Activated CD8-positive, alpha-beta T cell treated with anti-CD3 and anti-CD28 coated beads, Interleukin-2, amount 10 ng/mL, durations not matched to agents 7 days and 5 days (primary cell): ENCODE measurements at regions not wholly inside any gene's neighbourhood (a gene's known extent, or its start where the extent isn't known, plus 50 kb on each side); places are given as distances from the start of the nearest gene placed in this dataset.
A peak's percentile ranks its signal among the peaks of the same experiment; 100 is the strongest.

Experiments used
- ATAC-seq: fragments of 150-1000 bp; cut with Tn5 transposase; one replicate; pipeline ENCODE4 v1.10.0; 2021; ENCODE audit warnings: moderate library complexity
- CTCF ChIA-PET: fragments of 350-600 bp; sonication (Branson Sonifier 250); formaldehyde crosslinking; loops from one replicate; lab custom pipeline; 2021; ENCODE audit warnings: antibody characterized with exemption; lab: Charles Lee
- POLR2A ChIA-PET: fragments of 350-600 bp; sonication (Branson Sonifier 250); formaldehyde crosslinking; loops from one replicate; lab custom pipeline; 2021; ENCODE audit warnings: antibody characterized with exemption; lab: Charles Lee
- DNase-seq: peaks from one replicate; pipeline ENCODE4 v3.0.0-alpha.2; 2020
- H3K27ac Mint-ChIP-seq: one replicate; pipeline ENCODE4 v1.8.0; 2021; ENCODE audit warnings: mild to moderate bottlenecking, mixed read lengths
- H3K27me3 Mint-ChIP-seq: one replicate; pipeline ENCODE4 v1.8.0; 2021; ENCODE audit warnings: low read depth, mixed read lengths
- H3K36me3 Mint-ChIP-seq: one replicate; pipeline ENCODE4 v1.8.0; 2021; ENCODE audit warnings: low read depth, mixed read lengths
- H3K4me1 Mint-ChIP-seq: one replicate; pipeline ENCODE4 v1.8.0; 2021; ENCODE audit warnings: low read depth, mixed read lengths
- H3K4me3 Mint-ChIP-seq: one replicate; pipeline ENCODE4 v1.8.0; 2021; ENCODE audit warnings: mild to moderate bottlenecking, mixed read lengths
- H3K9me3 Mint-ChIP-seq: one replicate; pipeline ENCODE4 v1.8.0; 2022; ENCODE audit warnings: mixed read lengths; ENCODE audit not compliant: insufficient read depth

- Mint-ChIP-seq H3K4me3 (no peak overlapping the region), H3K36me3 (no peaks in the 10 kb centered on the region), H3K4me1 (peaks cover 7% of the 10 kb centered on the region), H3K27ac (no peak overlapping the region), H3K27me3 (peaks cover 3% of the 10 kb centered on the region), H3K9me3 (no peaks in the 10 kb centered on the region)
- POLR2A ChIA-PET: no interaction called here
- DNase-seq (no peak), ATAC-seq (no peak)
- CTCF ChIA-PET: interaction anchor here (0.7 to 1.1 kb wide), 3 partner anchors 10 to 63 kb away, joined by 3 read pairs; no protein-coding TSS in a partner anchor
These were observed 76.1 kb downstream of the HMHB1 start for GRCh38 chr5:143887903-143888665.

GRCh38 chr5:143888912-143889311, 77.0 kb downstream of the HMHB1 start:
- H3K36me3 Mint-ChIP-seq: no peaks in the 10 kb centered on the region
- no peak overlapping the region for H3K27ac Mint-ChIP-seq
- CTCF ChIA-PET: interaction anchor here (0.7 to 1.1 kb wide), 2 partner anchors 37 to 64 kb away, joined by 3 read pairs; no protein-coding TSS in a partner anchor
- peaks cover 7% of the 10 kb centered on the region for H3K4me1 Mint-ChIP-seq
- H3K27me3 Mint-ChIP-seq: peaks cover 3% of the 10 kb centered on the region
- no peaks in the 10 kb centered on the region for H3K9me3 Mint-ChIP-seq
- POLR2A ChIA-PET: no interaction called here
- H3K4me3 Mint-ChIP-seq: no peak overlapping the region
- DNase-seq (no peak), ATAC-seq (no peak)

DNA sequence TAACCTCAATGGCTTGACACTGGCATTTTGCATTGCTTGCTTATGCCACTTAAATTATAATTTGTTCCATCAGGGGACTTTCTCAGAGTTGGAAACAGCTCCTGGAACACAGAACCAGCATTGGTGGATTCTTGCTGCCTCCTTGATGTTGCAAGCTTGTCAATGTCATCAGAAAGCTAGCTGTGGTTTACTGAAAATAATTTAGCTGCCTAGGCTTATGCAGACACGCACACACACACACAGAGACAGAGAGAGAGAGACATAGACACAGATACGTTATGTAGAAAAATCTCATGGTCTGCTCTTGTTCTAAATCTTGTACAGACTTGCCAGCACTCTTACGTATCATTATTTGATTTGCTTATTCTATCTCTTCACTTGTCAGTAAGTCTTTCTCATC, 78.0 kb downstream of the HMHB1 start:
- Mint-ChIP-seq H3K4me3 (no peak overlapping the region), H3K27me3 (peaks cover 3% of the 10 kb centered on the region), H3K36me3 (no peaks in the 10 kb centered on the region), H3K4me1 (peaks cover under 1% of the 10 kb centered on the region), H3K9me3 (no peaks in the 10 kb centered on the region), H3K27ac (no peak overlapping the region)
- CTCF ChIA-PET: no interaction called here
- DNase-seq (no peak), ATAC-seq (no peak)
- POLR2A ChIA-PET: no interaction called here

DNA sequence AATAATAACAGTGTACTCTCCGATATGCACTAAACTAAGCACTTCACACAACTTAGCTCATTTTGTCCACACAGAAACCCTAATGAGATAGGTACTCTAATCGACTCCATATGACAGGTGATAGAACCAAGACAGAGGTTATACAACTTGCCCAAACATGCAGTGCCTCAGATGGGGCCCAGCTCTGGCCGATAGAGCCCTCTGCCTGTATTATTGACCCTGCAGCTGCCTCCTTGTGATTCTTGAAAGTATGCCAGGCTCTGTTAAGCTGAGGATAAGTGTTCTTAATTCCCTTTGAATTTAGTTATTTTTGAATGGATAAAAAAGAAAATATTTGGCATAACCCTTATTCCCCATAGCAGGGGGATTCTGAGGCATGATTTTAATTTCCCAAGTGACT, 78.5 kb downstream of the HMHB1 start:
- H3K27ac Mint-ChIP-seq: no peak overlapping the region
- POLR2A ChIA-PET: no interaction called here
- DNase-seq (no peak), ATAC-seq (no peak)
- CTCF ChIA-PET: no interaction called here
- H3K36me3 Mint-ChIP-seq: no peaks in the 10 kb centered on the region
- no peak overlapping the region for H3K4me3 Mint-ChIP-seq
- no peaks in the 10 kb centered on the region for H3K4me1 Mint-ChIP-seq
- H3K27me3 Mint-ChIP-seq: peaks cover 3% of the 10 kb centered on the region
- no peaks in the 10 kb centered on the region for H3K9me3 Mint-ChIP-seq

- peaks cover 11% of the 10 kb centered on the region for H3K4me1 Mint-ChIP-seq
- H3K4me3 Mint-ChIP-seq: no peak overlapping the region
- H3K9me3 Mint-ChIP-seq: no peaks in the 10 kb centered on the region
- POLR2A ChIA-PET: no interaction called here
- no peak for ATAC-seq
- no peak for DNase-seq
- no peaks in the 10 kb centered on the region for H3K36me3 Mint-ChIP-seq
- H3K27ac Mint-ChIP-seq: no peak overlapping the region
- peaks cover 1% of the 10 kb centered on the region for H3K27me3 Mint-ChIP-seq
- CTCF ChIA-PET: interaction anchor here (1.1 kb wide), 1 partner anchor 299 kb away, joined by 3 read pairs; no protein-coding TSS in a partner anchor
These were observed 80.3 kb downstream of the HMHB1 start for GRCh38 chr5:143892271-143892670.

DNA sequence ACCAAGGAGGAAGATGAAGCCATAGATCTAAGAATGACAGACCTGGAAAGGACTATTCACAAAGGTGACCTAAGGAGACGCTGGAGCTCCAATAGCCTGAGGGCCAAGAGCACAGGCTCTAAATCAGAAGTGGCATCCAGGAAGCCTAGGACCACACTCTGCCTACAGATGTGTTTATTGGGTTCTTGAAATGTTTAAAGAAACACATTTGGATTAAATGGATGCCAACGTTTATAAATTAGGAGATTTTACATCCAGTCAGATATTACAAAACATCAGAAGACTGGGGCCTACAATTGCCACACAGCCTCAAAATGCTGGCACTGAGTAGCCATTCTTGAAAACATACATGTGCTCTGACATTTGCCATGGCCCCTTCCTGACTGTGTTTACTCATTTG, 80.9 kb downstream of the HMHB1 start:
- POLR2A ChIA-PET: no interaction called here
- H3K36me3 Mint-ChIP-seq: no peaks in the 10 kb centered on the region
- H3K27ac Mint-ChIP-seq: no peak overlapping the region
- peaks cover 17% of the 10 kb centered on the region for H3K4me1 Mint-ChIP-seq
- H3K9me3 Mint-ChIP-seq: no peaks in the 10 kb centered on the region
- CTCF ChIA-PET: interaction anchor here (1.1 kb wide), 1 partner anchor 299 kb away, joined by 3 read pairs; no protein-coding TSS in a partner anchor
- ATAC-seq: no peak
- no peak for DNase-seq
- no peak overlapping the region for H3K4me3 Mint-ChIP-seq
- H3K27me3 Mint-ChIP-seq: no peaks in the 10 kb centered on the region

DNA sequence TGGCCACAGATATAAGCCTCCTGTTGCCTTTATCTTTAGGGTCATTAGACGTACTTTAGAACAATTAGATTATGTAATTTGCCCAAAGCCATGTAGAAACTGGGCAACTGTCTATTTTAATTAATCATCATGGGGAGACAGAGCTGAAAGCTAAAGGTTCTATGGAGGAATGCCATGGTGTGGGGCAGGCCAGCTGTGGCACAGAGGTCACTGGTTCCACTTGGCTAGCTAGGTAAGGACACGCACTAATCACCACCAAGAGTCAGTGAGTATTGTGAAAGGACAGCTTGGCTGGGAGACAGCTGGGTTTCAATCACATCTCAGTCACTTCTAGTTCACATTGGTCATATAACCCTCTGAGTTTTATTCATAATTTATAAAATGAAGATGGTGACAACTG, 81.7 kb downstream of the HMHB1 start:
- DNase-seq (no peak), ATAC-seq (no peak)
- ChIA-PET POLR2A (no interaction called here), CTCF (no interaction called here)
- H3K36me3 Mint-ChIP-seq: no peaks in the 10 kb centered on the region
- no peaks in the 10 kb centered on the region for H3K9me3 Mint-ChIP-seq
- H3K27ac Mint-ChIP-seq: no peak overlapping the region
- peaks cover 23% of the 10 kb centered on the region for H3K4me1 Mint-ChIP-seq
- no peaks in the 10 kb centered on the region for H3K27me3 Mint-ChIP-seq
- no peak overlapping the region for H3K4me3 Mint-ChIP-seq

- Mint-ChIP-seq H3K9me3 (no peaks in the 10 kb centered on the region), H3K27me3 (no peaks in the 10 kb centered on the region), H3K27ac (no peak overlapping the region), H3K36me3 (no peaks in the 10 kb centered on the region), H3K4me3 (no peak overlapping the region), H3K4me1 (peaks cover 34% of the 10 kb centered on the region)
- DNase-seq (no peak), ATAC-seq (no peak)
- ChIA-PET CTCF (no interaction called here), POLR2A (no interaction called here)
These were observed 84.6 kb downstream of the HMHB1 start for GRCh38 chr5:143896516-143896915.

DNA sequence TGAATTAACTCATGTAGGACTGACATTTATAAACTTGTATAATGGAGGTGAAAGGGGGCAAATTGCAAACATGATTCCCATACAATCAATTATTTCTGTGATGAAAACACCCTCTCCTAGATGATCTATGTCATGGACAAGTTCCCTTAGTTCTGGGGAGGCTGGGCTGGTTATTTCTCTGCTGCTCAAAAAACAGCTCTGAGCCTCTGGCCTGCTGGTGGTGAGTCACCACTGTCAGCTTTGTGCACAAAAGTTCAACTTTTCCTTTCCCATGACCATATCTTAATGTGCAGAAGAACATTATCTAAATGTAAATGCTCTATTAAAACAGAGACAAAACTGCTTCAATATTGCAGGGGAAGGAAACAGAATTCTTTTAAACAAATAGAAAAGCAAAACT, 85.0 kb downstream of the HMHB1 start:
- no peaks in the 10 kb centered on the region for H3K36me3 Mint-ChIP-seq
- ATAC-seq: no peak
- H3K9me3 Mint-ChIP-seq: no peaks in the 10 kb centered on the region
- CTCF ChIA-PET: no interaction called here
- POLR2A ChIA-PET: no interaction called here
- H3K27ac Mint-ChIP-seq: peak overlapping the region; percentile 7
- H3K27me3 Mint-ChIP-seq: no peaks in the 10 kb centered on the region
- H3K4me1 Mint-ChIP-seq: peaks cover 34% of the 10 kb centered on the region
- no peak for DNase-seq
- no peak overlapping the region for H3K4me3 Mint-ChIP-seq

GRCh38 chr5:143898381-143898780, 86.4 kb downstream of the HMHB1 start:
- POLR2A ChIA-PET: no interaction called here
- Mint-ChIP-seq H3K36me3 (no peaks in the 10 kb centered on the region), H3K27me3 (no peaks in the 10 kb centered on the region), H3K27ac (peak overlapping the region; percentile 80), H3K9me3 (no peaks in the 10 kb centered on the region), H3K4me3 (peak overlapping the region; percentile 36), H3K4me1 (peaks cover 34% of the 10 kb centered on the region)
- DNase-seq (peak; percentile 61), ATAC-seq (peak; percentile 67)
- CTCF ChIA-PET: interaction anchor here (0.6 to 1.0 kb wide), 2 partner anchors 10 to 70 kb away, joined by 3 read pairs; no protein-coding TSS in a partner anchor

GRCh38 chr5:143898916-143899591, 87.1 kb downstream of the HMHB1 start:
- Mint-ChIP-seq H3K4me1 (peaks cover 34% of the 10 kb centered on the region), H3K36me3 (no peaks in the 10 kb centered on the region), H3K4me3 (peak overlapping the region; percentile 34), H3K9me3 (no peaks in the 10 kb centered on the region), H3K27ac (peak overlapping the region; percentile 80), H3K27me3 (no peaks in the 10 kb centered on the region)
- POLR2A ChIA-PET: no interaction called here
- DNase-seq (peak; percentile 30), ATAC-seq (peak; percentile 45)
- CTCF ChIA-PET: no interaction called here

DNA sequence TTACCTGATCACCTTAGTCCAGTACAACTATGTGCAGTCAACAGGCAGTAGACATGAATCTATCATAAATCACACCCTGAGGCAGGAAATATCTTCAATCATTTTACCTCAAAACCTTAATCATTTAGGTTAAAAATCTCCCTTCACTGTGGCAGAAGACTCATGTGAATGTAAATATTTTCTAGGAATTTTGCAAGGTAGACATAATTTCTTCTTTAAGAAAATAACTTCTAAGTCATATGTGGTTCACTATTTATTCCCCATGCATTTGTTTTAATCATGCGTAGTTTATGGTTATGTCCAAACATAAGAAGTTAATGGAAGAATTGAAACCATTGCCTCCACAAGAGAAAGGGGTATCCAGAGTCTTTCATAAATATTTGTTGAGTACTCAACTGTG, 97.0 kb downstream of the HMHB1 start:
- Mint-ChIP-seq H3K27me3 (no peaks in the 10 kb centered on the region), H3K4me1 (no peaks in the 10 kb centered on the region), H3K4me3 (no peak overlapping the region), H3K27ac (no peak overlapping the region), H3K36me3 (no peaks in the 10 kb centered on the region), H3K9me3 (no peaks in the 10 kb centered on the region)
- DNase-seq (no peak), ATAC-seq (no peak)
- CTCF ChIA-PET: interaction anchor here (1.3 kb wide), 1 partner anchor 8 kb away, joined by 4 read pairs; no protein-coding TSS in a partner anchor
- POLR2A ChIA-PET: no interaction called here
